Mucosa of gallbladder (tissue), 1 donor: ENCODE measurements at regions not wholly inside any gene's neighbourhood (a gene's known extent, or its start where the extent isn't known, plus 50 kb on each side); places are given as distances from the start of the nearest gene placed in this dataset.

Source experiments
- DNase-seq: peaks from one replicate; pipeline ENCODE4 v3.0.0-alpha.2; 2020; ENCODE audit warnings: low spot score
- donor health status: DM: no; HTN: no; CAD: no.

DNA sequence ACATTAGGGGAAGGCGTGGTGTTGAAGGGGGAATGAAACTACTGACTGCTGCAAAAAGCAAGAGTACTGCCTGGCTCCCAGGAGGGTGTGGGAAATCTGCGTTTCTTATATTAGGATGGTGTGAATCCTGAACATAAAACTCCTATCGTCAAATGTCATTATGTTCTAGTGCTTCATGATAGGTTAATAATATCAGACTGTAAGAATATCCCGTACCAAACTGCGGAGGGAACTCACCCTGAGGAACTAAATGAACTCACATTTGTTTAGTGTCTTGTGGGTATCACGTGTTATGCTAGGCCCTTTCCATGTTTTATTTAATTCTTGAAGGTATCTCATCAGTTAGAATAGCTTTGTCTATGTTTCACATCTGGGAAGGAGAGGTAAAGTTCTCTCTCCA is 610.7 kb downstream of the QKI start:
- no peak for DNase-seq

DNA sequence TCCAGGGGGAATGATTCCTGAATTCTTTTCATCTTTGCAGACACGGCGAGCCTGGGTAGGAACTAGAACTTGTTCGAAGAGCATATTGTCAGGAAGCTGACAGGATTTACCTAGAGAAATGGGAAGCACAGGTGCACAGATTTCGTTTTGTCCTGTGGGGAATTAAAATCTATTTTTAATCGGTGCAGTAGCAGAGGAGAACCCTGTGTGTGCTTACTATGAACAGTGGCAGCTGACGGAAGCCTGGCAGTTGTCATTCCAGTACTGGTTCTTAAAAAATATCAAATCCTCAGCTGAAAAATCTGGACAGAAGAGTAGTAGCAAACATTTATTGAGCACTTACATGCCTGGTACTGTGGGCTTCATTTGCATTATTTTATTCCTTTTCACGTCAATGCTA is 609.0 kb downstream of the QKI start:
- DNase-seq, result no peak

DNA sequence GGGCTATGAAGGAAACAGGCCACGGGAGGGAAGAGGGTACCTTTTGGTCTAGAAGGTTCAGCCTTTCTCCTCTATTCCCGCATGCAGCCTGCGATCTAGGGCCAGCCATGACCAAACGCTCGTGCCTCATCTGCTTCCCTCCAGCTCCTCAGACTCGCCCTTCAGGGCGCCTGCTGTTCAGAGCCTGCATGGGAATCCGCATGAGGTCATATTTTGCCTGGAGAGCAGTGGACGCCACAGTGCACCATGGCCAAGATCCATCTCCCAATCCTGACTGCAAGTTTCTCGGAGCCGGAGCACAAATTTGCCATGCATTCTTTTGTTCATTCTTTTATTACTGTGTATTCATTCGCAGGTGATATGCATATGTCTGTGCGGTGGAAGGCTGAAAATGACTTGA is 608.1 kb downstream of the QKI start:
- DNase-seq, result no peak

GRCh38 chr6:164021589-164022250 is 607.2 kb downstream of the QKI start:
- DNase-seq, result no peak

DNA sequence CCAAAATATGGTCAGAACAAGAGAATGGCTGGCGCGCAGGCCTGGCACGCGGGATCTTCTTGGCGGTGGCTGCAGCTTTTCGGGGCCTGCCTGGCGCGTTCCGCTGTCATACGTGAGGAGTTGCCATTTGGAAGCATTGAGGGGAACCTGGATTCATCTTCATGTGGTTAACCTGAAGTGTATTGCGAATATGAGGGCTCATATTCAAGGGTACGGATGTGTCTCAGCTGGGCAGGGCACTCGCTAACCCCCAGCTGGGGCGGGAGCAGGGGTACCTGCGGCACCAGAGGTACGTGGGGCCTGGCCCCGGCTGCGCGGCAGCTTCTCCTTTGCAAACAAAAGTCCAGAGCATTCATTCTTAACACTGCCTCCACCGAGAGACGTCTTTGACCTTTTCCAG is 605.6 kb downstream of the QKI start:
- no peak for DNase-seq

- DNase-seq, result no peak
Observed at GRCh38 chr6:164018133-164018532, 603.6 kb downstream of the QKI start.

GRCh38 chr6:164016056-164016455 is 601.5 kb downstream of the QKI start:
- no peak for DNase-seq

DNA sequence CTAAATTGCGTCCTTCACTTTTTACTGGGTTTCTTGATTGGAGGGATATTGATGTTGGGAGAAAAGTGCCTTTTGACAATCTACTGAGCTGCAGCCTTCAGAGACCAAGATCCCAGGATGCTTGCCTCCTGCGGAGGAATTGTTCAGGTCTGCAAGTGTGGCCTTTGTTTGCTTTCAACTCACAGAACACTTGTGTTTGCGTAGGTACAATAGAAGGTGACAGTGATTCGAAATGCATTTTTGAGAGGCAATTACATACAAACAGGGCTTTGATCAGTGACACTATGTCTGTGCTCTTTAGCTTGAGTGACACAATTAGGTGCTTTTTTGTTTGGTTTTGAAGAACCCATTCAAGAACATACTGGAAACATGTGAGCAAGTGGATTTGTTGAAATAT is 600.6 kb downstream of the QKI start:
- DNase-seq, result no peak

DNA sequence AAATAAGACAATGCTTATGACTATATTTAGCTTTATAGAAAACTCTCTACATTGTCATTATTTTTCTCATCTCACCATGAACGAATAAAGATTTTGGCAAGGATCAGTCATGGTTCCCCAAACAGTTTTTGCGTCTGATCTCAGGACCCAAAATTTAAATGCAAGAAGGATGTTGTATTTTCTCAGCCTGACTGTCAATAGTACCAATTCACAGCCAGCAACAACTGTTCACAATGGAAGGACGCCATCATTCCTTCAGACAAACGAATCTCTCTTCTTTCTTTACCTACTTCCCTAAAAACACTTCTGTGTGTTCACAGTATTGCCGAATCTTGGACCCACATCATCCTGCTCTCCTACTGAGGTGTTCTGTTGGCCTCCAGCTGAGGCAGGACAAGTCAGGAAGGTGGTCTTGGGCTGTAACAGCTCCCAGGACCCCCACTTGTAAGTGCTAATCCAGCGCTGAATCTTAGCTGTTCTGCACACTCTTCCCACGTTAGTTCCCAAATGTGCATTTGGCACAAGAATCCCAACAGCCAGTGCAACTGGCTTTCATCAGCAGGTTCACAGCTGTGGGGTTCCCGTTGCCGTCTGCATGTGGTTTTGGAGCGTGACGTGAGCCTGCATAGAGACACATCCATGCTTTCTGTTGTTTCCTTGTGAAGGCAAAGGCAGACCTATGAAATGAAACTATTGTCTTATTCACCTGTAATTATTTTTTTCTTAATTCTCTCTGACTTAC is 600.0 kb downstream of the QKI start:
- DNase-seq, result peak; percentile 26

DNA sequence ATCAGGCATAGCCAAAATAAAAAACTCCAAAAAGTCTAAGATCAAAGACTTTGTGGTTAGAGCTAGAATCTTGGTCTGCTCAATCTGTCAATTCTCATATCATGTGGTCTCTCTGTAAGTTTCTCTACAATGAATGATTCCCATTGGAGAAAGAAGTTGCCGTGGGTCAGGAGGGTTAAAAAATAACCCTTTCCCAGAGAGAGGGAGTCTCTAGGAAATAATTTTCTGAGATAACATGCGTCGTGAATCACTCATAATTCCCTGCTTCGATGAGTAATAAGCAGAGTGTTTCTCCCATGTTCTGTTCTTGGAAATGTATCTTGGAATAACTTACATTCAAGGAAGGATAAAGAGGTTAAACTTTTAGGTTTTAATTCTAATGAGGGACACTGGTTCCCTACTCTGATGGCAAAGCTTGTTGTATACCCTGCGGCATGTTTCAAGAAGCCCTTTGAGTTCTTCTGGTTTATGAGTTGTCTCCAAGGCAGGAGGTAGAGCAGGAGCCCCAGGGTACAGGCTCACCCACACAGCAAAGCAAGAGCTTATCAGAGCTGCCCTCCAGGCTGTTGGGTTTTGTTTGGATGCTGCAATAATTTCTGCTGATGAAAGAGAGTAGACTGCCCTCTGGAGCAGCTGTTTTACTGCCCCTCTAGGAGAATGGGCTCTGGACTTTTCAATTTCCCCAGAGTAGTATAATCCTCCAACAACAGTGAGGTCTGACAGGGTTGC is 599.1 kb downstream of the QKI start:
- no peak for DNase-seq

DNA sequence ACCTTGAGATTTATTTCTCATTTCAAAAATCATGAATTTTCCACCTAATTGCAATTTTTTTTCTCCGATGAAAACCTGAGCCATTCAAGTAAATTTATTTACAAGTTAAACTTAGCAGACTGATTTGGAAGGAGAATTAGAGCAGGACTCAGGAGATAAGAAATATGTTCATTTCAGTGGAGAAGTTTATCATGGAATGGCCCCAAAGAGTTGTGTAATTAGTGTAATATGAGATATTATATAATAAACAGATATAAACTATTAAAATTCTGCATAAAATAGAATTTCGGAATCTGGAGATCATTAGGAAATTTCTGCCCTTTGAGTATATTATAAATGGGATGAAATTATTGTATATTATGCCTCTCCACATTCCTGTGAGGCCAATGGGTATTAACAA is 596.8 kb downstream of the QKI start:
- no peak for DNase-seq

GRCh38 chr6:164010441-164011103 is 596.1 kb downstream of the QKI start:
- DNase-seq, result no peak

GRCh38 chr6:164008902-164009301 is 594.4 kb downstream of the QKI start:
- DNase-seq, result no peak

GRCh38 chr6:164007881-164008280 is 593.4 kb downstream of the QKI start:
- no peak for DNase-seq

DNA sequence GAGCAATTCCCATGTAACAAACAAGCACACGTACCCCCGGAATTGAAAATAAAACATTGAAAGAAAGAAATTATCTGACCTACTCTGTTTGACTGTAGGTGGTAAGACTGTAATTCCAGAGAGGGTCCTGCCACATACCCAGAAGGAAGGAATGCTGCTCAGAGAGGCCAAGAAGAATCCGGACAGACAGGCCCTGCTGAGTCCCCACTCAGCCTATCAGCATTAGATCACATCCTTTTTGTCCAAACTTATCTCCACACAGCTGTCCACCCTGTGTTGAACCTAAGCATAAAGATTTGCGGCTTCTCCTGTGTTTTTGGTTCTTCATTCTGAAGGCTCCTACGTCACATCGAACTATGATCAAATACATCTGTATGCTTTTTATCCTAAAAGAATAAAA is 591.9 kb downstream of the QKI start:
- no peak for DNase-seq

- DNase-seq, result no peak
Observed at GRCh38 chr6:164005004-164005711, 590.6 kb downstream of the QKI start.

GRCh38 chr6:164000276-164000675 is 585.8 kb downstream of the QKI start:
- DNase-seq, result no peak

DNA sequence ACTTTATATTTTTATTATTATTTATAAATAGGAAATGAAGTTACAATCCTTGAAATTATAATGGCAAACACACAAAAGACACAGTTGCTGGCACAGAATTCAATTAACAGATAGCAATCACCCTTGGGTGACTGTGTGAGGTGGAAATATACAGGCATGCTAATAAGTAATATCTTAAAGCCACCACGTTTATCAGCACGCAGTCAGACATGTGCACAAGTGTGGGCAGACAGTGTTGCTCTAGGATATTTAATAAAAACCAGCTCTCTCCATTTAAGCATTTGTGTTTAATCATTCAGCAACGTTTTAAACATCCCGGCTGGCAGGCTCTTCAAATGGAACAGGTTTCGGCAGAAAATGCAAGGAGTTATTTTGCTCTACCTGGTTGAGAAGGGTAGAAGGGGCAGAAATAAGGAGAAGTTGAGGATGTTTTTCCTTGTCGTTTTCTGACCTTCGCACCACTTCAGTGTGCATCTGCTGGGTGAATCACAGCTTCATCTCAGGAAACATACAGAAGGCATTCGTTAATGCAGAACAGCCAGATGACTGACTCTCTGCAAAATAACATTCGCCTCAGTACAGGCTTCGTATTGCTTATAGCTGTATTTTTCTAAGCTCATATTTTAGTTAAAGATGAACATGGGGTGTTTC is 585.1 kb downstream of the QKI start:
- DNase-seq, result no peak

- no peak for DNase-seq
Observed at GRCh38 chr6:163998496-163998895, 584.0 kb downstream of the QKI start.

DNA sequence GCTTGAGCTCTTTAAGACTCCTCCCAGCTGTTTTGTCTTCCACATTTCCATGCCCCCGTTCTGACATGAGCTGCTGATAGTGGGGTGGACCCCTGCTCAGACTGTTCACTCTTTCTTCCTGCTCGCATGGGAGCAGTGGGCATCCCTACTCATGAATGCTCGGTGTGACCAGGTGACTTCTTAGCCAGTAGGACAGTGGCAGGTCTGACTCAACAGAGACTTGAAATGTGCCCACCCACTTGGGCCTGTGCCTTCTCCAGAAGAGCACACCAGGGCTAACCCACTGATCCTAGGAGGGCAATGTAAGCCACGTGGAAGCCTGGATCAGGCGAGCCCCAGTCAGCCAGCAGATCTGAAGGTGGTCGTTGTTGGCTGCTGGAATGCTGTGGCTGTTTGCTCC is 582.0 kb downstream of the QKI start:
- no peak for DNase-seq

GRCh38 chr6:163994566-163994965 is 580.0 kb downstream of the QKI start:
- no peak for DNase-seq
